Hippocampal formation (tissue), 2 donors: ENCODE measurements at regions not wholly inside any gene's neighbourhood (a gene's known extent, or its start where the extent isn't known, plus 50 kb on each side); places are given as distances from the start of the nearest gene placed in this dataset.

ENCODE experiments used
- DNase-seq, 2 donors: peaks; one replicate each; lab custom pipeline; 2025; lab: John Stamatoyannopoulos, UW

GRCh38 chr6:144335311-144335861, 50.3 kb downstream of the UTRN start:
- DNase-seq: no peak

- no peak for DNase-seq
Observed at GRCh38 chr6:144335914-144336313, 50.8 kb downstream of the UTRN start.

GRCh38 chr6:144336900-144337299, 51.8 kb downstream of the UTRN start:
- DNase-seq: no peak

DNA sequence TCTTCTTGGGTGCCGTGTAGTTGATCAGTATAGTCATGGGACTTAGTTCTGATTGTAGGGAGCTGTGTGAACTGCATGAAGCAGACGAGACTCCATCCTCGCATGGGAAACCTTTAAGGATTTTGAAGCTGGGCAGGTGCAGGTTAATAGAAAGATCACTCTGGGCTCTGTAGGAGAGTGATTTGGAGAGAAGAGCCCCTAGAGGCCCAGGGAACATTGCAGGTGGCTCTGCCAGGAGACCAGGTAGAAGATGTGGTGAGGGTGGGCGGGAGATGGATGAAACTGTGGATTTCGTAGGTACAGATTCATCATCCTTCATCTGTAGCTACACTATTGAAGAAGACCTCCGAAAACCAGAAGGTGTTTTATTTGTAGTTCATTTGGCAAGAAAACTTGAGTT, 53.3 kb downstream of the UTRN start:
- no peak for DNase-seq

- DNase-seq: no peak
Observed at GRCh38 chr6:144338951-144339700, 54.0 kb downstream of the UTRN start.

- no peak for DNase-seq
Observed at GRCh38 chr6:144339859-144340452, 54.8 kb downstream of the UTRN start.

DNA sequence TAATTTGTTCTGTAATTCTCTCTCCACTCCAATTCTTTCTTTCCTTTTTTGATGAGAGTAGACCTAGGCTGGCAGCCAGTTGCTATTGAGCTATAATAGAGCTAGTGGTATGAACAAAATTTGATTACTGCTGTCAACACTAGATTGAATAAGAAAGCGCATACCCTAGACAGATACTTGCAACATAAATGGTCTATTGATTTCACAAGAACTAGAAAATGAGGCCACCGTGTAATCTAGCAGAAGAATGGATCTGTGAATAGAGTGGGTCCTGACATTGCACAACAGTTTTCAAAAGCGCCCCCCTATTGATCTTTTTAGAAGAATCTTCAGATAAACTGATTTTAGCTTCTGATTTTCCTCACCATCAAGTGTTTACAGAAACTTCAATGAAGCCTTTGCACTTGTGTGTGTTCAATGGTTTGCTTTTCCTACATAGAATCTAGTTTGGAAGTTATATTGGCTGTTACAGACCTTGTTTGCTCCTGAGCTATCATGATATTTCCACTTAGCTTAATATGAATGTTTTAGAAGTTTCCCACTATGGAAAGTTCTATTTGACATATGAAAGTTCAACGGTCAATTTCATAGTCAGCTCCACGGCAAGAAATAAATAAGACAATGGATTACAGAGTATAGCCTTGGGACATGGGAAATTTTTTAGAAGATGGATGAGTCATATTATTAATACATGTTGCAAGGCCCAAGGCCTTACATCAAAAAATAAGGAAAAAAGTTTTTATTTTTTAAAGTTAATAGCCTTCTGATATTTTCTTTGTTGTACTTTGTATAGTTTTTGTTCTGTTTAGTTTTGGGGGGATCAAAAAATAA, 55.6 kb downstream of the UTRN start:
- DNase-seq: no peak

DNA sequence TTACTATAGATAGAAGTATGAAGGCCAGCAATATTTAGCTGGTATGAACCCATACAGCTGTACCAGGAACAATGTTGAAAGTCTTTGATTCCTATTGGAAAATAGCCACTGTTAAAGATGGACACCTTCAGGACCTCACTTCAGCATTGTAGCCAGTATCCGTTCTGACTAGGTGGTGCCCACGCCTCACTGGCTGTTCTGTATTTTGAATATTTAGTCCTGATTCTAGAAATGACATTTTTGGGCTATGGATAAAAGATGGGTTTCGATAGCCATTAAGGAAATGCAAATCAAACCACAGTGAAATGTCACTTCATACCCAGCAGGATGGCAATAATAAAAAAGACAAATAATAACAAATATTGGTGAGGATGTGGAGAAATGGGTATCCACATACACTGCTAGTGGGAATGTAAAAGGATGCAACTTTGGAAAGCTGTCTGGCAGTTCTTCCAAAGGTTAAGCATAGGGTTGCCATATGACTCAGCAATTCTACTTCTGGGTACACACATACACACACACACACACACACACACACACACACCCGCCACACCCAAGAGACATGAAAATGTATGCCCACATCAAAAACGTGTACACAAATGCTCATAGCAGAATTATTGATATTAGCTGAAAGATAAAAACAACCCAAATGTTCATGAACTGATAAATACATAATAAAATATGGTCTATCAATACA, 56.8 kb downstream of the UTRN start:
- DNase-seq: no peak

- no peak for DNase-seq
Observed at GRCh38 chr6:144343701-144344428, 58.7 kb downstream of the UTRN start.

GRCh38 chr6:144344646-144345045, 59.5 kb downstream of the UTRN start:
- DNase-seq: no peak

DNA sequence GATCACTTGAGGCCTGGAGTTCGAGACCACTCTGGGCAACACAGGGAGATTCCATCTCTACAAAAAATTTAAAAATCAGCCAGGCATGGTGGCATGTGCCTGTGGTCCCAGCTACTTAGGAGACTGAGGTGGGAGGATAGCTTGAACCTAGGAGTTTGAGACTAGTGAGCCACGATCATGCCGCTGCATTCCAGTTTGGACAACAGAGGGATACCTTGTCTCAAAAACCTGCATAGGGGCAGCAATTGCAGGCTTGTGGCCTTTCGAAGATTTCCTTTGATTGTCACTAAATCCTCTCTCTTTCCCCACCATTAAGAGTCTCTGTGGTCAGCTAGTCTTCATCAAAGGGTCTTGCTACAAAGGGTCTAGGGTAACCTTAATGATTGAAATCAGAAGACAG, 60.3 kb downstream of the UTRN start:
- no peak for DNase-seq

DNA sequence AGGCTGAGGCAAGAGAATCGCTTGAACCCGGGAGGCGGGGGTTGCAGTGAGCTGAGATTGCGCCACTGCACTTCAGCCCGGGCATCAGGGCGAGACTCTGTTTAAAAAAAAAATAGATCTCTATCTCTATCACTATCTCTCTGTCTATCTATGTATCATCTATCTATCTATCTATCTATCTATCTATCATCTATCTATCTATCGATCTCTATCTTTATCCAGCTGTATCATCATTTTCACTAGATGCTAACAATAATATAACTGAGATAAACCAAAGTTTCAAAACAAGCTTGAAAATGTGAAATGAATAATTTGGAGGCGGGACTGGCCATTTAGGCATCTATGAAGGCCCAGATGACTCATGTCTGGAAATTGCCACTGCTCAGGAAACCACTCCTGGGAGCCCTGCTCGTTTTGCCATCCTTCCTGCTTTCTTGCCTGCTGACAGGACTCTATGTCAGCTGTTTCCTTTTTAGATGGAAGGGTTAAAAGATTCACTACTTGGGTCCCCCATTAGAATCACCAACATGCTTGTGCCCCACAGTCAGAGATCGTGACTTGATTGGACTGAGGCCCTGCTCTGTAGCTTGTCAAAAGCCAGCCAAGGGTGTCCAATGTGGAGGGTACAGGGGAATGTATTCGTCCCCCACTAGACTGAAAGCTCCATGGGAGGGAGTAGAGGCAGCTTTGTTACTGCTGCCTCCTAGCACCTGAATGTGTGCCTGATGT, 61.7 kb downstream of the UTRN start:
- DNase-seq: no peak

GRCh38 chr6:144347448-144347759, 62.3 kb downstream of the UTRN start:
- no peak for DNase-seq

- no peak for DNase-seq
Observed at GRCh38 chr6:144347933-144348332, 62.8 kb downstream of the UTRN start.

DNA sequence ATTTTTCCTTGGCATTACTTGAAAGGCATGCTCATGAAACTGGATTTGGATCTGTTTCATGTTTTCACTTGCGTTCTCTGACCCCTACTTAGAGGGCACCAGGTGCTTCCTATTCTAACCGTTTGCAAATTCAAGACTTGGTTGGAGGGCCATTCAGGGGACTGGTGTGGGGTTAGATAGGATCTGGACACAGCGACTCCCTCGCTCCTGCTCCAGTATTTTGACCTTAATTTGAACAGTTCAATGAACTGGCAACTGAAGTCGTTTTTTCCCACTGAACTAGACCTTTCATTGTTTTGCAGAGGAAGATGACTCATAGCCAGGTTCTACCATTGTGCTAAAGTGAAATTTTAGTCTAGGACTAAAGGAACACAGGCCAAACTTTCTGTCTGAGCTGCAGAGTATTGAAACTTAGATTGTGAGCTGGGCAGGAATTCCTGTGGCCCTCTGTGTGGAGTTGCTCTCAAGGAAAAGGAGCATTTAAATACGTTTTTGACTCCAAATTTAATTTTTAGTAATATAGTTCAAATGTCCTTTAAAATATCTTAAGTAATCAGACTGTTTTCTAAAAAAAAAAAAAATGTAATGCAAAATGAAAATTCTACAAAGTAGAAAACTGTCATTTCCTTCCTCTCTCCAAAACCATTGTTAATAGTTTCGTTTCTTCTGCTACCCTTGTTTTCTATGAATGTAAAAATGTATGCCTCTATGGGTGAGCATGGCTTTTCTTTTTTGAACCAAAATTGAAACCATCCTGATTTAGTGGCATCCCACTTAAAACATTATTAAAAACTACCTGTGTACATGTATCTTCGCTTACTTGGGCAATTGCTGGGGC, 64.8 kb downstream of the UTRN start:
- DNase-seq: no peak

DNA sequence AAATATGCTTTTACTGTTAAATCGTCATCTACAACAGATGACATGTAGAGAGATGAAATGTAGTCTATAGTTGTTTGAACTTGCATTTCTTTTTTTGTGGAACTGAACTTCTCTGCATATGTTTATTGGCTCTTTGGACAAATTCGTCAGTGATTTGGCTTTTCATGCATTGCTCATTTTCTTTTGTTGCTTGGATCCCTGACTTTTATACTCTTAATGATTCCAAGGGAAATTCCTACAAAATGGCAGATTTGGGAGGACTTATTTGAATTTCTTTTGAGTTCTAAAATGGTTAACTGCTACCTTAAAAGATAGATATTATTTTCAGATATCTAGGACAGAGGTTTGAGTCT, 65.4 kb downstream of the UTRN start:
- DNase-seq: no peak

- DNase-seq: no peak
Observed at GRCh38 chr6:144351379-144352127, 66.4 kb downstream of the UTRN start.

- no peak for DNase-seq
Observed at GRCh38 chr6:144352331-144352730, 67.2 kb downstream of the UTRN start.

- no peak for DNase-seq
Observed at GRCh38 chr6:144353871-144354314, 68.8 kb downstream of the UTRN start.
